Endothelial cell of umbilical vein (primary cell): ENCODE measurements at regions not wholly inside any gene's neighbourhood (a gene's known extent, or its start where the extent isn't known, plus 50 kb on each side); places are given as distances from the start of the nearest gene placed in this dataset.

Source experiments
- BruUV-seq: library from RNA; stranded (reverse); fragments of 400-500 nt; replicated peaks from 2 replicates; lab custom pipeline; 2021; lab: Mats Ljungman, UMichigan
- CTCF ChIA-PET: fragments of 300-600, 350-600 bp; sonication (Branson Sonifier 250); formaldehyde crosslinking; loops from one replicate; lab custom pipeline; 2021; ENCODE audit warnings: antibody characterized with exemption, inconsistent platforms; lab: Charles Lee
- POLR2A ChIA-PET: fragments of 300-600, 350-600 bp; sonication (Branson Sonifier 250); formaldehyde crosslinking; loops from one replicate; lab custom pipeline; 2021; ENCODE audit warnings: antibody characterized with exemption, inconsistent platforms; lab: Charles Lee
- DNase-seq: peaks from one replicate; pipeline ENCODE4 v3.0.0-alpha.2; 2011; ENCODE audit warnings: low read depth, low spot score
- FAIRE-seq: peaks from 2 replicates; lab custom pipeline; 2011; peaks lifted over from hg19 to GRCh38; lab: Jason Lieb, UNC
- H2AFZ ChIP-seq: 2 replicates; pipeline ENCODE4 v1.6.0; 2012; ENCODE audit warnings: low read depth, low read length, control low read depth, inconsistent platforms
- H3K27ac ChIP-seq: 2 replicates; pipeline ENCODE4 v1.5.1; 2011; ENCODE audit warnings: low read depth, mild to moderate bottlenecking, control low read depth, low read length, moderate library complexity; ENCODE audit not compliant: insufficient read depth
- H3K27me3 ChIP-seq, 2 experiments: 2 replicates each; pipeline versions ENCODE4 v1.6.0 to v1.6.1; 2011; ENCODE audit warnings: low read length in 2 of 2, mixed read lengths in 1 of 2; ENCODE audit not compliant: control insufficient read depth in 2 of 2, insufficient read depth in 2 of 2
- H3K36me3 ChIP-seq, 2 experiments: 2 replicates in 1 of 2; 3 replicates in 1 of 2; pipeline ENCODE4 v1.5.1; 2011; ENCODE audit warnings: low read length in 2 of 2, mild to moderate bottlenecking in 1 of 2, moderate library complexity in 1 of 2; ENCODE audit not compliant: control insufficient read depth in 2 of 2, insufficient read depth in 2 of 2; ENCODE audit errors: extremely low read depth in 1 of 2
- H3K4me1 ChIP-seq: 3 replicates; pipeline ENCODE4 v1.5.1; 2011; ENCODE audit warnings: mild to moderate bottlenecking, low read length; ENCODE audit not compliant: control insufficient read depth, insufficient read depth; ENCODE audit errors: extremely low read depth
- H3K4me2 ChIP-seq: 2 replicates; pipeline ENCODE4 v1.6.1; 2011; ENCODE audit warnings: low read length, control low read depth, mixed read lengths; ENCODE audit not compliant: insufficient read depth
- H3K4me3 ChIP-seq, 3 experiments: fragments of 200-600 bp in 1 of 3; sonication (generic), shearing (Covaris generic) in 1 of 3; replicated peaks in 1 of 3; 2 replicates each; pipeline ENCODE4 v1.5.1; 2011 to 2016; ENCODE audit warnings: control low read depth in 3 of 3, low read length in 3 of 3, mild to moderate bottlenecking in 2 of 3, inconsistent platforms in 1 of 3, low read depth in 1 of 3, moderate library complexity in 1 of 3; ENCODE audit not compliant: insufficient read depth in 1 of 3
- H3K79me2 ChIP-seq: 2 replicates; pipeline ENCODE4 v1.6.0; 2012; ENCODE audit warnings: low read length, inconsistent platforms; ENCODE audit not compliant: control insufficient read depth, insufficient read depth
- H3K9ac ChIP-seq: replicated peaks from 2 replicates; pipeline ENCODE3; 2011; ENCODE audit warnings: low read length, control low read depth; ENCODE audit not compliant: insufficient read depth; ENCODE audit errors: extremely low read depth
- H3K9me1 ChIP-seq: replicated peaks from 3 replicates; pipeline ENCODE4 v1.6.0; 2011; ENCODE audit warnings: mild to moderate bottlenecking, low read length; ENCODE audit not compliant: control insufficient read depth, insufficient read depth; ENCODE audit errors: extremely low read depth
- H3K9me3 ChIP-seq: replicated peaks from 2 replicates; pipeline ENCODE4 v1.5.1; 2012; ENCODE audit warnings: low read length, inconsistent platforms; ENCODE audit not compliant: control insufficient read depth, insufficient read depth
- H4K20me1 ChIP-seq: replicated peaks from 2 replicates; pipeline ENCODE3; 2011; ENCODE audit warnings: mild to moderate bottlenecking, low read length; ENCODE audit not compliant: control insufficient read depth, insufficient read depth; ENCODE audit errors: extremely low read depth
- EZH2 ChIP-seq: IDR thresholded peaks from 2 replicates; pipeline ENCODE4 v1.6.1; 2012; ENCODE audit warnings: borderline replicate concordance, low read depth, mild to moderate bottlenecking, moderate library complexity, low read length, inconsistent platforms; ENCODE audit not compliant: severe bottlenecking
- FOS ChIP-seq: IDR thresholded peaks from 2 replicates; pipeline ENCODE4 v1.6.1; 2011; ENCODE audit warnings: mild to moderate bottlenecking, low read length, moderate library complexity, borderline replicate concordance; ENCODE audit not compliant: insufficient read depth
- GATA2 ChIP-seq: IDR thresholded peaks from 2 replicates; pipeline ENCODE4 v1.7.0; 2011; ENCODE audit warnings: low read depth, mild to moderate bottlenecking, moderate library complexity, mixed read lengths, low read length; ENCODE audit not compliant: insufficient read length, insufficient read depth
- JUN ChIP-seq: IDR thresholded peaks from 2 replicates; pipeline ENCODE4 v1.6.1; 2011; ENCODE audit warnings: borderline replicate concordance, low read depth; ENCODE audit not compliant: insufficient read length, insufficient read depth
- MYC ChIP-seq: IDR thresholded peaks from one replicate; pipeline ENCODE4 v1.6.1; 2011; ENCODE audit warnings: mild to moderate bottlenecking, low read depth, low read length
- POLR2A ChIP-seq: IDR thresholded peaks from 2 replicates; pipeline ENCODE4 v1.6.1; 2012; ENCODE audit warnings: low read depth, mild to moderate bottlenecking, control low read depth, low read length
- POLR2AphosphoS5 ChIP-seq: IDR thresholded peaks from 2 replicates; pipeline ENCODE4 v1.6.1; 2012; ENCODE audit warnings: low read depth, mild to moderate bottlenecking, control low read depth, low read length, moderate library complexity; ENCODE audit not compliant: insufficient read depth
- dilution Hi-C: fragments of 300-500 bp; cut with MboI; formaldehyde crosslinking; loops from one replicate; pipeline ENCODE4 v1.15.0; 2019; ENCODE audit warnings: low sequenced_read_pairs; ENCODE audit not compliant: extremely low pct_ligation_motif_present
- intact Hi-C: fragments of 100-400 bp; cut with micrococcal nuclease; formaldehyde crosslinking; loops from one replicate; pipeline ENCODE4 v1.10.0; 2022
- TF ChIP-seq, protein P1 (sequence below): IDR thresholded peaks from 2 replicates; pipeline ENCODE4 v1.6.1; 2011; ENCODE audit not compliant: insufficient read depth, insufficient read length
- TF ChIP-seq, protein P2 (sequence below), 2 donors: IDR thresholded peaks; 1 replicate in 1 of 2; 2 replicates in 1 of 2; pipeline ENCODE4 v1.5.1; 2011; ENCODE audit warnings: low read length in 2 of 2, mild to moderate bottlenecking in 2 of 2, moderate library complexity in 2 of 2, control low read depth in 1 of 2, inconsistent platforms in 1 of 2, low read depth in 1 of 2; ENCODE audit not compliant: insufficient read depth in 1 of 2; ENCODE audit errors: extremely low read depth in 1 of 2

DNA sequence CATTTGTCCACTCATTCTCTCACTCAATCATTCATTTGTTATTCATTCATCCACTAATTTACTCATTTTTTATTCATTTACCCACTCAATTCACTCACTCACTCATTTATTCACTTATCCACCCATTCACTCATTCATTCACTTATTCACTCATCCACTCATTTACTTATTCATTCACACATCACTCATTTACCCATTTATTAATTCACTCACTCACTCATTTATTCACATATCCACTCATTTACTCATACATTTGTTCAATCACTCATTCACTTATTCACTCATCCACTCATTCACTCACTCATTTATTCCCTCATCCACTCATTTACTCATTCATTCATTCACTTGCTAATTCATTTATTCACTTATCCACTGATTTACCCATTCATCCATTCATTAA, 129.1 kb downstream of the TTLL2 start:
- CTCF ChIA-PET: no interaction called here
- no peaks in the 10 kb centered on the region for H3K27me3 ChIP-seq
- TF ChIP-seq GATA2: no peak
- no peak for TF ChIP-seq EZH2
- TF ChIP-seq, protein P1, sequence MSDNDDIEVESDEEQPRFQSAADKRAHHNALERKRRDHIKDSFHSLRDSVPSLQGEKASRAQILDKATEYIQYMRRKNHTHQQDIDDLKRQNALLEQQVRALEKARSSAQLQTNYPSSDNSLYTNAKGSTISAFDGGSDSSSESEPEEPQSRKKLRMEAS: no peak
- TF ChIP-seq JUN: no peak
- TF ChIP-seq POLR2AphosphoS5: no peak
- TF ChIP-seq, protein P2, sequence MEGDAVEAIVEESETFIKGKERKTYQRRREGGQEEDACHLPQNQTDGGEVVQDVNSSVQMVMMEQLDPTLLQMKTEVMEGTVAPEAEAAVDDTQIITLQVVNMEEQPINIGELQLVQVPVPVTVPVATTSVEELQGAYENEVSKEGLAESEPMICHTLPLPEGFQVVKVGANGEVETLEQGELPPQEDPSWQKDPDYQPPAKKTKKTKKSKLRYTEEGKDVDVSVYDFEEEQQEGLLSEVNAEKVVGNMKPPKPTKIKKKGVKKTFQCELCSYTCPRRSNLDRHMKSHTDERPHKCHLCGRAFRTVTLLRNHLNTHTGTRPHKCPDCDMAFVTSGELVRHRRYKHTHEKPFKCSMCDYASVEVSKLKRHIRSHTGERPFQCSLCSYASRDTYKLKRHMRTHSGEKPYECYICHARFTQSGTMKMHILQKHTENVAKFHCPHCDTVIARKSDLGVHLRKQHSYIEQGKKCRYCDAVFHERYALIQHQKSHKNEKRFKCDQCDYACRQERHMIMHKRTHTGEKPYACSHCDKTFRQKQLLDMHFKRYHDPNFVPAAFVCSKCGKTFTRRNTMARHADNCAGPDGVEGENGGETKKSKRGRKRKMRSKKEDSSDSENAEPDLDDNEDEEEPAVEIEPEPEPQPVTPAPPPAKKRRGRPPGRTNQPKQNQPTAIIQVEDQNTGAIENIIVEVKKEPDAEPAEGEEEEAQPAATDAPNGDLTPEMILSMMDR (IDR thresholded peaks at IDR 0.05; ENCODE audit: extremely low read depth in 1 of 2, insufficient read depth in 1 of 2, low read depth in 1 of 2, low read length in 2 of 2): no peak
- no peak for TF ChIP-seq MYC
- TF ChIP-seq POLR2A: no peak
- TF ChIP-seq FOS: no peak
- H3K4me1 ChIP-seq: no peaks in the 10 kb centered on the region
- DNase-seq (no peak), FAIRE-seq (no peak)
- no TSS peak for BruUV-seq
- no peak overlapping the region for H2AFZ ChIP-seq
- H3K79me2 ChIP-seq: no peaks in the 10 kb centered on the region
- intact Hi-C loops: no loop called here
- dilution Hi-C loops: no loop called here
- no peak overlapping the region for H3K4me3 ChIP-seq
- H3K9ac ChIP-seq: no peak overlapping the region
- no peak overlapping the region for H3K4me2 ChIP-seq
- POLR2A ChIA-PET: no interaction called here
- H4K20me1 ChIP-seq: no peaks in the 10 kb centered on the region
- H3K9me1 ChIP-seq: no peaks in the 10 kb centered on the region
- H3K27ac ChIP-seq: no peak overlapping the region
- H3K36me3 ChIP-seq: no peaks in the 10 kb centered on the region
- H3K9me3 ChIP-seq: no peaks in the 10 kb centered on the region
